ENCODE measurements at regions not wholly inside any gene's neighbourhood (a gene's known extent, or its start where the extent isn't known, plus 50 kb on each side); places are given as distances from the start of the nearest gene placed in this dataset.

GRCh38 chr2:150985741-150986140 lies 275.9 kb downstream of the RBM43 start:
- H3K27me3 ChIP-seq = no peaks in the 10 kb centered on the region
- ATAC-seq = no peak
- H3K36me3 ChIP-seq = no peaks in the 10 kb centered on the region
- H3K4me1 ChIP-seq = no peaks in the 10 kb centered on the region
- H3K4me3 ChIP-seq = no peak overlapping the region
- H3K9me3 ChIP-seq = peaks cover 0 to 41% (median 0%) of the 10 kb centered on the region in 3 donors
- TF ChIP-seq POLR2AphosphoS5 (IDR thresholded peaks at IDR 0.05) (no peak), POLR2A (IDR thresholded peaks at IDR 0.05) (no peak), CTCF (IDR thresholded peaks at IDR 0.05) (no peak), EP300 (IDR thresholded peaks at IDR 0.05) (no peak)
- H3K27ac ChIP-seq = no peak overlapping the region

GRCh38 chr2:150983314-150983897 lies 278.3 kb downstream of the RBM43 start:
- Histone ChIP-seq H3K4me3 (no peak overlapping the region), H3K9me3 (peaks cover 0 to 21% (median 0%) of the 10 kb centered on the region in 3 donors), H3K4me1 (no peaks in the 10 kb centered on the region), H3K36me3 (no peaks in the 10 kb centered on the region), H3K27me3 (no peaks in the 10 kb centered on the region), H3K27ac (no peak overlapping the region)
- 100% methylated on average over 1 of the region's 1 CpG for WGBS, 2 donors (ENCODE audit: low coverage in 1 of 2)
- TF ChIP-seq POLR2A (IDR thresholded peaks at IDR 0.05) (no peak), POLR2AphosphoS5 (IDR thresholded peaks at IDR 0.05) (no peak), EP300 (IDR thresholded peaks at IDR 0.05) (no peak), CTCF (IDR thresholded peaks at IDR 0.05) (no peak)
- no peak for ATAC-seq

- no peak for TF ChIP-seq POLR2A (IDR thresholded peaks at IDR 0.05)
- TF ChIP-seq EP300 (IDR thresholded peaks at IDR 0.05) = no peak
- TF ChIP-seq POLR2AphosphoS5 (IDR thresholded peaks at IDR 0.05) = no peak
- TF ChIP-seq CTCF (IDR thresholded peaks at IDR 0.05) = no peak
- Histone ChIP-seq H3K4me1 (no peaks in the 10 kb centered on the region), H3K27ac (no peak overlapping the region), H3K36me3 (no peaks in the 10 kb centered on the region), H3K27me3 (no peaks in the 10 kb centered on the region), H3K9me3 (peaks cover 0 to 5% (median 0%) of the 10 kb centered on the region in 3 donors), H3K4me3 (no peak overlapping the region)
- 47 to 73% methylated on average over 2 of the region's 2 CpGs for WGBS, 2 donors (ENCODE audit: low coverage in 1 of 2)
- ATAC-seq = no peak
Observed at GRCh38 chr2:150981826-150982225, 279.8 kb downstream of the RBM43 start.

GRCh38 chr2:150978053-150978452 lies 283.6 kb downstream of the RBM43 start:
- H3K27me3 ChIP-seq = no peaks in the 10 kb centered on the region
- no peak overlapping the region for H3K4me3 ChIP-seq
- TF ChIP-seq POLR2A (IDR thresholded peaks at IDR 0.05) (no peak), EP300 (IDR thresholded peaks at IDR 0.05) (no peak), POLR2AphosphoS5 (IDR thresholded peaks at IDR 0.05) (no peak), CTCF (IDR thresholded peaks at IDR 0.05) (no peak)
- ATAC-seq = no peak
- H3K4me1 ChIP-seq = no peaks in the 10 kb centered on the region
- no peaks in the 10 kb centered on the region for H3K36me3 ChIP-seq
- H3K9me3 ChIP-seq = no peaks in the 10 kb centered on the region
- H3K27ac ChIP-seq = no peak overlapping the region
- 65 to 72% methylated on average over 3 of the region's 3 CpGs for WGBS, 2 donors (ENCODE audit: low coverage in 1 of 2)

- H3K27me3 ChIP-seq = no peaks in the 10 kb centered on the region
- H3K9me3 ChIP-seq = no peaks in the 10 kb centered on the region
- TF ChIP-seq POLR2AphosphoS5 (IDR thresholded peaks at IDR 0.05) (no peak), POLR2A (IDR thresholded peaks at IDR 0.05) (no peak), EP300 (IDR thresholded peaks at IDR 0.05) (no peak), CTCF (IDR thresholded peaks at IDR 0.05) (no peak)
- H3K4me3 ChIP-seq = no peak overlapping the region
- WGBS, 2 donors (ENCODE audit: low coverage in 1 of 2) = 73% methylated on average over 2 of the region's 4 CpGs; no CpG with 5 or more reads in 1 of the 2 donors
- no peaks in the 10 kb centered on the region for H3K4me1 ChIP-seq
- H3K27ac ChIP-seq = no peak overlapping the region
- no peak for ATAC-seq
- no peaks in the 10 kb centered on the region for H3K36me3 ChIP-seq
Observed at GRCh38 chr2:150977296-150977695, 284.4 kb downstream of the RBM43 start.

All from gastroesophageal sphincter (tissue), 4 donors.